Tibial nerve (tissue), 4 donors: ENCODE measurements at regions not wholly inside any gene's neighbourhood (a gene's known extent, or its start where the extent isn't known, plus 50 kb on each side); places are given as distances from the start of the nearest gene placed in this dataset.

Experiments
- EP300 ChIP-seq, 2 donors: sonication (generic); formaldehyde crosslinking; IDR thresholded peaks; one replicate each; pipeline ENCODE4 v1.6.1; 2017; ENCODE audit warnings: antibody characterized with exemption in 2 of 2, mild to moderate bottlenecking in 1 of 2
- POLR2A ChIP-seq, 2 donors: fragments of 450-650 bp; IDR thresholded peaks; one replicate each; pipeline ENCODE4 v1.6.1; 2017; ENCODE audit warnings: antibody characterized with exemption in 2 of 2, mild to moderate bottlenecking in 2 of 2, moderate library complexity in 2 of 2
- TF ChIP-seq, protein P1 (sequence below), 5 experiments: fragments of 200-600 bp in 3 of 5; fragments of 450-650 bp in 2 of 5; sonication (generic) in 3 of 5; IDR thresholded peaks; one replicate each; pipeline ENCODE4 v1.5.1; 2016 to 2019; ENCODE audit warnings: antibody characterized with exemption in 5 of 5, mild to moderate bottlenecking in 3 of 5, moderate library complexity in 2 of 5

DNA sequence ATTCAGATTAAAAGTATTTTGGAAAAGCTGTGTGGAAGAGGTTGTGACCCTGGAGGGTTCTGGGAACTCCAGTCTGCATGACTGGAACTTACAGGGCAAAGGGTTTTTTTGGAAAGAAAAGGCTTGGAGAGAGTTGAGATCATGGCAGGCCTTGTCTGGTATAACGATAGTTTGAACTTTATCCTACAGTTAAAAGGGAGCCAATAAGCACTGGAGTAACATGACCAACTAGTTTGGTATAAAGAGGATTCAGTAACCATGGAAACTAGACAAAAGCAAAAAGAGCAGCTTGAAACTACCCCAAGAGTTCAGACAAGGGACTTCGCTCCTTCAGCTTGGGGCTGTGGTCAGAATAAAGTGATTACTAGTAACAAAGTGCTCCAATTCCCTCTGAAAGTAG lies 151.2 kb upstream of the TMCO5A start:
- TF ChIP-seq, protein P1, sequence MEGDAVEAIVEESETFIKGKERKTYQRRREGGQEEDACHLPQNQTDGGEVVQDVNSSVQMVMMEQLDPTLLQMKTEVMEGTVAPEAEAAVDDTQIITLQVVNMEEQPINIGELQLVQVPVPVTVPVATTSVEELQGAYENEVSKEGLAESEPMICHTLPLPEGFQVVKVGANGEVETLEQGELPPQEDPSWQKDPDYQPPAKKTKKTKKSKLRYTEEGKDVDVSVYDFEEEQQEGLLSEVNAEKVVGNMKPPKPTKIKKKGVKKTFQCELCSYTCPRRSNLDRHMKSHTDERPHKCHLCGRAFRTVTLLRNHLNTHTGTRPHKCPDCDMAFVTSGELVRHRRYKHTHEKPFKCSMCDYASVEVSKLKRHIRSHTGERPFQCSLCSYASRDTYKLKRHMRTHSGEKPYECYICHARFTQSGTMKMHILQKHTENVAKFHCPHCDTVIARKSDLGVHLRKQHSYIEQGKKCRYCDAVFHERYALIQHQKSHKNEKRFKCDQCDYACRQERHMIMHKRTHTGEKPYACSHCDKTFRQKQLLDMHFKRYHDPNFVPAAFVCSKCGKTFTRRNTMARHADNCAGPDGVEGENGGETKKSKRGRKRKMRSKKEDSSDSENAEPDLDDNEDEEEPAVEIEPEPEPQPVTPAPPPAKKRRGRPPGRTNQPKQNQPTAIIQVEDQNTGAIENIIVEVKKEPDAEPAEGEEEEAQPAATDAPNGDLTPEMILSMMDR (IDR thresholded peaks at IDR 0.05), result no peak
- TF ChIP-seq EP300 (IDR thresholded peaks at IDR 0.05), result no peak
- no peak for TF ChIP-seq POLR2A (IDR thresholded peaks at IDR 0.05)
